Activated B cell treated with CpG ODN at 0.5 μM for 24 hours (primary cell): ENCODE measurements at regions not wholly inside any gene's neighbourhood (a gene's known extent, or its start where the extent isn't known, plus 50 kb on each side); places are given as distances from the start of the nearest gene placed in this dataset.
"Not testable (repeated sequence)": the region's sequence is repeated elsewhere in the genome, so short reads cannot be mapped to it uniquely, and the experiment has no call there.

Source experiments
- ATAC-seq: fragments of 200-7000 bp; cut with Tn5 transposase; one replicate; pipeline ENCODE4 v1.10.0; 2021; ENCODE audit warnings: low read depth, mild to moderate bottlenecking, moderate library complexity
- CTCF ChIA-PET: fragments of 350-600 bp; sonication (Branson Sonifier 250); formaldehyde crosslinking; loops from one replicate; lab custom pipeline; 2021; ENCODE audit warnings: antibody characterized with exemption; lab: Charles Lee
- POLR2A ChIA-PET: fragments of 350-600 bp; sonication (Branson Sonifier 250); formaldehyde crosslinking; loops from one replicate; lab custom pipeline; 2021; ENCODE audit warnings: antibody characterized with exemption; lab: Charles Lee
- DNase-seq: peaks from one replicate; pipeline ENCODE4 v3.0.0; 2022
- H3K27ac Mint-ChIP-seq: one replicate; pipeline ENCODE4 v1.8.0; 2020; ENCODE audit warnings: mixed read lengths
- H3K27me3 Mint-ChIP-seq: one replicate; pipeline ENCODE4 v1.8.0; 2021; ENCODE audit warnings: mixed read lengths
- H3K36me3 Mint-ChIP-seq: one replicate; pipeline ENCODE4 v1.8.0; 2021; ENCODE audit warnings: low read depth, mixed read lengths
- H3K4me1 Mint-ChIP-seq: one replicate; pipeline ENCODE4 v1.8.0; 2021; ENCODE audit warnings: mixed read lengths
- H3K4me3 Mint-ChIP-seq: one replicate; pipeline ENCODE4 v1.8.0; 2020; ENCODE audit warnings: mild to moderate bottlenecking, mixed read lengths
- H3K9me3 Mint-ChIP-seq: one replicate; pipeline ENCODE4 v1.8.0; 2020; ENCODE audit warnings: mixed read lengths
- intact Hi-C: fragments of 100-400 bp; cut with micrococcal nuclease; formaldehyde crosslinking; loops from one replicate; pipeline ENCODE4 v1.15.1; 2024
- TF ChIP-seq, protein P1 (sequence below): fragments of 200-600 bp; IDR thresholded peaks from one replicate; pipeline ENCODE4 v1.8.0; 2022; ENCODE audit warnings: antibody characterized with exemption, mild to moderate bottlenecking

DNA sequence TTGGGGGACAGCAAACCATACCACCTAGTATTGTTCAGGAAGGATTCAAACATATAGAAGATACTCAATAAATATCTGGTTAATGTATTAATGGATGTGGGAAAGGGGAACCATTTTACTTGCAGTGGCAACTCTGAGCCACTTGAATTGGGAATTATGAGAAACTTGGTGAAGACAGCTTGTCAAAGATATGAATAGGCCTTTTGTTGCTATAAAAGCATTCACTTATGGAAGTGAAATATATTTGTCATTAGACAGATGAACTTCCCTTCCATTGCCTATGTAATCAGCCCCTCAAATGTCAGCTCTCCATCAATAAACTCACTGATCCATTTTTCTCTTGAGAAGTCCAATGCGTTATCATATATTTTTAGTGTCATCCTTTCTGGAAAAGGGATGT lies 56.1 kb downstream of the GPR85 start:
- DNase-seq (no peak), ATAC-seq (no peak)
- H3K4me1 Mint-ChIP-seq: no peaks in the 10 kb centered on the region
- ChIA-PET CTCF (no interaction called here), POLR2A (no interaction called here)
- TF ChIP-seq, protein P1, sequence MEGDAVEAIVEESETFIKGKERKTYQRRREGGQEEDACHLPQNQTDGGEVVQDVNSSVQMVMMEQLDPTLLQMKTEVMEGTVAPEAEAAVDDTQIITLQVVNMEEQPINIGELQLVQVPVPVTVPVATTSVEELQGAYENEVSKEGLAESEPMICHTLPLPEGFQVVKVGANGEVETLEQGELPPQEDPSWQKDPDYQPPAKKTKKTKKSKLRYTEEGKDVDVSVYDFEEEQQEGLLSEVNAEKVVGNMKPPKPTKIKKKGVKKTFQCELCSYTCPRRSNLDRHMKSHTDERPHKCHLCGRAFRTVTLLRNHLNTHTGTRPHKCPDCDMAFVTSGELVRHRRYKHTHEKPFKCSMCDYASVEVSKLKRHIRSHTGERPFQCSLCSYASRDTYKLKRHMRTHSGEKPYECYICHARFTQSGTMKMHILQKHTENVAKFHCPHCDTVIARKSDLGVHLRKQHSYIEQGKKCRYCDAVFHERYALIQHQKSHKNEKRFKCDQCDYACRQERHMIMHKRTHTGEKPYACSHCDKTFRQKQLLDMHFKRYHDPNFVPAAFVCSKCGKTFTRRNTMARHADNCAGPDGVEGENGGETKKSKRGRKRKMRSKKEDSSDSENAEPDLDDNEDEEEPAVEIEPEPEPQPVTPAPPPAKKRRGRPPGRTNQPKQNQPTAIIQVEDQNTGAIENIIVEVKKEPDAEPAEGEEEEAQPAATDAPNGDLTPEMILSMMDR: no peak
- no peak overlapping the region for H3K4me3 Mint-ChIP-seq
- no peaks in the 10 kb centered on the region for H3K9me3 Mint-ChIP-seq
- no peaks in the 10 kb centered on the region for H3K36me3 Mint-ChIP-seq
- H3K27me3 Mint-ChIP-seq: peaks cover 10% of the 10 kb centered on the region
- intact Hi-C loops: no loop called here
- no peak overlapping the region for H3K27ac Mint-ChIP-seq

DNA sequence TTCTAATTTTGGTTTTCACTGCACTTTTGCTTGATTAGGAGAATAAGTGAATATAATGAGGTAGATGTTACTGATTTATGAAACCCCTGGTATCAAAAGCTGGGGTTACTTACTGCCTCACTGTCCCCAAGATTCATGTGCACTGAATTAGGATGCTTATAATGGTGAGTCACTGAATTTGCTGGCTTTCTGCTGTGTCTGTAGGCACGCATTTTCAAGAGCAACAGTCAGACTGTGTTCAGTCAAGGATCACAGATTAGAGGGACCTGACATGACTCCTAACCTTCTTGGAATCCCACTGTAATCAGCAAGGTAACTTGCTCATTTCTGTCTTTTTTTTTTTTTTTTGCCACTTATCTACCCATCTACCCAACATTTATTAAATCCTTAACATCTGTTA lies 59.7 kb downstream of the GPR85 start:
- H3K9me3 Mint-ChIP-seq: peaks cover 2% of the 10 kb centered on the region
- no peak overlapping the region for H3K27ac Mint-ChIP-seq
- no peaks in the 10 kb centered on the region for H3K36me3 Mint-ChIP-seq
- TF ChIP-seq, protein P1: no peak
- no peak for ATAC-seq
- peaks cover 4% of the 10 kb centered on the region for H3K27me3 Mint-ChIP-seq
- POLR2A ChIA-PET: no interaction called here
- intact Hi-C loops: no loop called here
- H3K4me1 Mint-ChIP-seq: no peaks in the 10 kb centered on the region
- CTCF ChIA-PET: no interaction called here
- DNase-seq: no peak
- H3K4me3 Mint-ChIP-seq: no peak overlapping the region

DNA sequence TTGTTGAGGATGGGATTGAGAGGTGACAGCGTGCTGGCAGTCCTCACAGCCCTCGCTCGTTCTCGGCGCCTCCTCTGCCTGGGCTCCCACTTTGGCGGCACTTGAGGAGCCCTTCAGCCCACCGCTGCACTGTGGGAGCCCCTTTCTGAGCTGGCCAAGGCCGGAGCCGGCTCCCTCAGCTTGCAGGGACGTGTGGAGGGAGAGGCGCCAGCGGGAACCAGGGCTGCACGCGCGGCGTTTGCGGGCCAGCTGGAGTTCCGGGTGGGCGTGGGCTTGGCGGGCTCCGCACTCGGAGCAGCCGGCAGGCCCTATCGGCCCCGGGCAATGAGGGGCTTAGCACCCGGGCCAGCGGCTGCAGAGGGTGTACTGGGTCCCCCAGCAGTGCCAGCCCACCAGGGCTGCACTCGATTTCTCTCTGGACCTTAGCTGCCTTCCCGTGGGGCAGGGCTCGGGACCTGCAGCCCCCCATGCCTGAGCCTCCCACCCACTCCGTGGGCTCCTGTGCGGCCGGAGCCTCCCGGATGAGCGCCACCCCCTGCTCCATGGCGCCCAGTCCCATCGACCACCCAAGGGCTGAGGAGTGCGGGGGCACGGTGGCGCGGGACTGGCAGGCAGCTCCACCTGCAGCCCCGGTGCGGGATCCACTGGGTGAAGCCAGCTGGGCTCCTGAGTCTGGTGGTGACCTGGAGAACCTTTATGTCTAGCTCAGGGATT lies 69.3 kb downstream of the GPR85 start:
- DNase-seq, H3K27me3 Mint-ChIP-seq, H3K4me3 Mint-ChIP-seq, H3K4me1 Mint-ChIP-seq, CTCF ChIA-PET, H3K27ac Mint-ChIP-seq, ATAC-seq, intact Hi-C loops, POLR2A ChIA-PET, H3K36me3 Mint-ChIP-seq: not testable (repeated sequence)
- peaks cover 16% of the 10 kb centered on the region for H3K9me3 Mint-ChIP-seq

DNA sequence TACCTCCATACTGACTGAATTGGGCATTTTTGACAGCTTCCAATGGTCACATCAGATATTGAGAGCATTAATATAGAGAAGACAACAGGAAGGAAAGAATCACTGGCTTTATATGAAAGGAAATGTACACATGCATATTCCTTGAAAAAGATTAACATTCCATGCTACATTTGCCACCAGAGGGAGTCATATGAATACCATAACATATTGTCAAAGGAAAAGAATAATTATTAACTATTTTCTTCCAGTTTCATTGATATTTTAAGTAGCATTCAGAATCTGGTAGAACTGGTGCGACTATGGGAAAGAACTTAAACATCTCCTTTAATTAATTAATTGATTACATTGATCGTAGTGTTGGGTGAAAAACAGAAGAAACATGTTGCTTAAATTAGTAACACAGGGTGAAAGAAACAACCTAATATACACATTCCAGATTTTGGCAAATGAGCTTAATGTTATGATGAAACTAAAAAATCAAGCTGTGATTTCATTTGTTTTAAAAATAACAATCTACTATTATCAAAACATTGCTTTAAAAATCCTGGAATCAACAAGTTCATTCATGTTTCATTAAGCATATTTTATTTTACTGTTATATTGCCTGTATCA lies 71.5 kb downstream of the GPR85 start:
- TF ChIP-seq, protein P1: no peak

DNA sequence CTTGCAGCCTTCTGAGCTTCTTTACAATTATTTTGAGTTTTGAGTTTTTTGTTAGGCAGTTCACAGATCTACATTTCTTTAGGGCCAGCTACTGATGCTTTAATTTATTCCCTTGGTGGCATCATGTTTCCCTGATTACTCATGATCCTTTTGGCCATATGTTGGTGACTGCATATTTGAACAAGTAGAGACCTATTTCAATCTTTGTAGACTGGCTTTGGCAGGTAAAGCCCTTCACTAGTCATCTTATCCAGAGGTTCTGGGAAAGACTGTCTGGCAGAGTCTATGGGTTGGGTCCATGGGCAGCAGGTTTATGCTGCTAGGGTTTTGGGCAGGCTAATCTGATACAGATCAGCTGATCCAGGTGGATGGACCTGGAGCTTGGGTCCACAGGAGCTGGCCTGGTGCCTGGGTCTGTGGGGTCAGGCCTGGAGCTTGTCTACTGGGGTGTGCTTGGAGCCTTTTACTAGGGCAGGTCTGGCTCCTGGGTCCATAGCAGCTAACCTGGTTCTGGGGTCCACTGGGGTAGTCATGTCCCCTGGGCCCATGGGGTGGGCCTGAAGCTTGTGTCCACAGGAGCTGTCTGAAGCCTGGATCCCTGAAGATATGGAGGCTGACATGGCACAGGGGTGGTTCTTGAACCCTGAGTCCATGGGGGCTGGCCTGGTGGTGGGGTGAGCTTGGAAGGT lies 72.7 kb downstream of the GPR85 start:
- peaks cover 8% of the 10 kb centered on the region for H3K9me3 Mint-ChIP-seq
- TF ChIP-seq, protein P1: no peak
- ATAC-seq (no peak), DNase-seq (no peak)
- H3K27ac Mint-ChIP-seq: no peak overlapping the region
- ChIA-PET CTCF (interaction anchor here (1.2 to 1.3 kb wide), 2 partner anchors 21 to 409 kb away, joined by 3 to 4 read pairs; no protein-coding TSS in a partner anchor), POLR2A (no interaction called here)
- H3K36me3 Mint-ChIP-seq: no peaks in the 10 kb centered on the region
- H3K4me1 Mint-ChIP-seq: no peaks in the 10 kb centered on the region
- intact Hi-C loops: no loop called here
- no peak overlapping the region for H3K4me3 Mint-ChIP-seq
- H3K27me3 Mint-ChIP-seq: peaks cover 2% of the 10 kb centered on the region

More for the DNA sequence above, 71.5 kb downstream of the GPR85 start:
- Mint-ChIP-seq H3K4me3 (no peak overlapping the region), H3K4me1 (no peaks in the 10 kb centered on the region), H3K9me3 (peaks cover 8% of the 10 kb centered on the region), H3K27me3 (peaks cover 2% of the 10 kb centered on the region), H3K27ac (no peak overlapping the region), H3K36me3 (no peaks in the 10 kb centered on the region)
- ChIA-PET CTCF (no interaction called here), POLR2A (no interaction called here)
- intact Hi-C loops: loop anchor here (1.0 kb wide), 1 partner anchor 406 kb away; no protein-coding TSS in a partner anchor
- DNase-seq: no peak
- no peak for ATAC-seq

DNA sequence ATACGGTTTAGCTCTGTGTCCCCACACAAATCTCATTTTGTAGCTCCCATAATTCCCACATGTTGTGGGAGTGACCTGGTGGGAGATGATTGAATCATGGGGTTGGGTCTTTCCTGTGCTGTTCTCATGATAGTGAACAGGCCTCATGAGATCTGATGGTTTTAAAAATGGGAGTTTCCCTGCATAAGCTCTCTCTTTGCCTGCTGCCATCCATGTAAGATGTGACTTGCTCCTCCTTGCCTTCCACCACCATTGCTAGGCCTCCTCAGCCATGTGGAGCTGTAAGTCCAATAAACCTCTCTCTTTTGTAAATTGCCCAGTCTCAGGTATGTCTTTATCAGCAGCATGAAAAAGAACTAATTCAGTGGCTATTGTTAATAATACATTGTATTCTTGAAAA lies 73.8 kb downstream of the GPR85 start:
- POLR2A ChIA-PET, H3K27me3 Mint-ChIP-seq, ATAC-seq: not testable (repeated sequence)

More for the DNA sequence above, 73.8 kb downstream of the GPR85 start:
- H3K36me3 Mint-ChIP-seq, H3K4me1 Mint-ChIP-seq, H3K27ac Mint-ChIP-seq, H3K4me3 Mint-ChIP-seq, intact Hi-C loops, H3K9me3 Mint-ChIP-seq, DNase-seq: not testable (repeated sequence)
- CTCF ChIA-PET: interaction anchor here (1.3 kb wide), 1 partner anchor 20 kb away, joined by 4 read pairs; no protein-coding TSS in a partner anchor
